Occipital lobe (tissue), 1 donor: ENCODE measurements at regions not wholly inside any gene's neighbourhood (a gene's known extent, or its start where the extent isn't known, plus 50 kb on each side); places are given as distances from the start of the nearest gene placed in this dataset.

ENCODE experiments used
- DNase-seq: peaks from one replicate; lab custom pipeline; 2025; lab: John Stamatoyannopoulos, UW

DNA sequence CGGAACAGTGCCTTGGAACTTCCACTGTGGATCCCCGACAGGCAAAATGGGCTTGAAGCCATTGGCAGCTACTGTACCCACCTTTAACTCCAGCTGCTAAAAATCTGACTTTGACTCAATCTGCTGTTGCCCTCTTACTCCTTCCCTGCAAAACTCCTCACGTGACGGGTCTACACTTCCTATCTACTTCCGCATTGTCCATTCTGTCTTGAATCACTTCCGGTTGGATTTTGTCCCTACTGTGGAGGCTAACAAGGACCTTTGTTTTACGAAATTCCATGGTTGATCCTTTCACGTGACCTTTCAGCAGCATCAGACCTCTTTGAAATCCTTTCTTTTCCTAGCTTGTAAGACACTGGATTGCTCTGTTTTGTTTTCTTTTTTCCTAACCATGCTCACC lies 268.4 kb downstream of the PRDM2 start:
- DNase-seq: no peak

DNA sequence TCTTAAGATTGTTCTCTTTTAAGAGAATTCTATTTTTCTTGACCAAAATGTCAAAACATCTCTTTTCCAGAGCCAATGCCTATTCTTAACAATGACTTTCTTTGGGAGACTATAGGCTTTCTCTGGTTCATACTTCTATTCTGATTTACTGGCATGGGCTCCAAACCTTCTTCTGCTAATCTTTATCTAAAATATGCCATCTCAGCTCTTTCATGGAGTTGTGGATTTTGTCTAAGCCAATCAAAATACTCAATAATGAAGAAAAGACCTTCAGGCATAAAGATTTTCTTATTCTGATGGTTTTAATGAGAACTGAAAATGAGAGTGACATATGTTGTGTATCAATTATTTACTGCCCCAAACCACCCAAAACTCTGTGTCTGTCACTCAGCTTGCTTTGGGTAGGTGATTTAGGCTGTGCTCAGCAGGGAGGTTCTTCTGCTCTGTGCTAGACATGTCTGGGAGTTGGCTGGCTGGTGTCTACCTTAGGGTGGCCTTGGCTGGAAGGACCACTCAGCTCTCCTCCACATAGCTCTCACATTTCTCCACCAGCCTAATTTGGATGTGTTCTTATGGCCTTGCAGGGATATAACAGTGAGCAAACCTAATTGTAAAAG lies 270.8 kb downstream of the PRDM2 start:
- no peak for DNase-seq

DNA sequence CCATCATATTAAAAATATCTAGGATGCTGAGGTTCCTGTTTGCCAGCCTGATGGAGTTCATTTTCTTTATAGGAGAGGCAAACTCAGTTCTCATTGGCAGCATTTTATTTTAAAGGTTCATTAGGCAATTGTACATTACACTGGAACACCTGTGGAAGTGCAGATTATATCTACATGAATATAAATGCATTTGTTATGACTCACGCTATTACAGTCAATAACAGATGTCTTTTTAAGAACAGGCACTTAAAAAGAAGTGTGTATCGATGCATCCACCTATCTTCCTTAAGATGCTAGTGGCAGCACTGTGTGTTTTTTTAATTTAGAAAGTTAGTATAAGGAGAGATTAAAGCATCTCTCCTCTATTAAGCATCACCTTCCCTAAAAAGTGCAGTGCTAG lies 276.5 kb downstream of the PRDM2 start:
- DNase-seq: no peak

DNA sequence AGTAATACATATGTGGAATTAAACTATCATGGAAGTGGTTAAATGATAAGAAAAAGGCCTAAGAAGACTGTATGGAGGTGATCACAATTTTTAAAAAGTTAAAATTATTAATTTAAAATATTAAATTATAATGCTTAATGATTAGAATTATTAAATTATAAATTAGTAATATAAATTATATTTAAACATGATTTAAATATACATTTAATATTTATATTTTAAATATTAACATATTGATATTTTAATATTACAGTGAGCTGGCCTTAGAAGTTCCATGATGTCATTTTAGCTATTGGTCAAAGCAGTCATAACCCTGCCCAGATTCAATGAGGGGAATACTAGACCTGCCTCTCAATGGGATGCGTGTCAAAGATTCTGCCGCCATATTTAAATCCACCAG lies 281.2 kb downstream of the PRDM2 start:
- DNase-seq: no peak

DNA sequence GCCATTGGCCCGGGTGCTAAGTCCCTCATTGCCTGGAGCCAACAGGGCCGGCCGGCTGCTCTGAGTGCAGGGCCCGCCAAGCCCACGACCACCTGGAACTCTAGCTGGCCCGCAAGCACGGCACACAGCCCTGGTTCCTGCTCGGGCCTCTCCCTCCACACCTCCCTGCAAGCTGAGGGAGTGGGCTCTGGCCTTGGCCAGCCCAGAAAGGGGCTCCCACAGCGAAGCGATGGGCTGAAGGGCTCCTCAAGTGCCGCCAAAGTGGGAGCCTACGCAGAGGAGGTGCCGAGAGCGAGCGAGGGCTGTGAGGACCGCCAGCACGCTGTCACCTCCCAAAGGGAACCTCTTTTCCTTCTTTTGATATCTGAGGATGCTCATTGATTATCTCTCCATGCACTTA lies 283.4 kb downstream of the PRDM2 start:
- no peak for DNase-seq

DNA sequence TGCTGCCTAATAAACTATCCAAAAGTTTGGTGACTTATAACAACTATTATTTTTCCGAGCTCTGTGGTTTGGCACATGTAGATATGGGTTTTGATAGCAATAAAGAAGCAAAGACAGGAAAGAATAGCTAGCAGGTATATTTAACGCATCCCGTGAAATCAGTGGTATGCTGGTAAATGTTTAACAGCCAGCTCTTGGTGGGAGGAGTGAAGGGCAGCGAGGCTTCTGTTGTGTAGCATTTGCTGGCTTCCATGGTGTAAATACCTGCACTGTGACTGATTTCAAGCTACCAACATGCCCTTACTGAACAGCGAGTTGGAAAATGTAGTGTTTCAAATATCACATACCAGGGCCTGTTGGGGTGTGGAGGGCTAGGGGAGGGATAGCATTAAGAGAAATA lies 291.0 kb downstream of the PRDM2 start:
- DNase-seq: no peak

DNA sequence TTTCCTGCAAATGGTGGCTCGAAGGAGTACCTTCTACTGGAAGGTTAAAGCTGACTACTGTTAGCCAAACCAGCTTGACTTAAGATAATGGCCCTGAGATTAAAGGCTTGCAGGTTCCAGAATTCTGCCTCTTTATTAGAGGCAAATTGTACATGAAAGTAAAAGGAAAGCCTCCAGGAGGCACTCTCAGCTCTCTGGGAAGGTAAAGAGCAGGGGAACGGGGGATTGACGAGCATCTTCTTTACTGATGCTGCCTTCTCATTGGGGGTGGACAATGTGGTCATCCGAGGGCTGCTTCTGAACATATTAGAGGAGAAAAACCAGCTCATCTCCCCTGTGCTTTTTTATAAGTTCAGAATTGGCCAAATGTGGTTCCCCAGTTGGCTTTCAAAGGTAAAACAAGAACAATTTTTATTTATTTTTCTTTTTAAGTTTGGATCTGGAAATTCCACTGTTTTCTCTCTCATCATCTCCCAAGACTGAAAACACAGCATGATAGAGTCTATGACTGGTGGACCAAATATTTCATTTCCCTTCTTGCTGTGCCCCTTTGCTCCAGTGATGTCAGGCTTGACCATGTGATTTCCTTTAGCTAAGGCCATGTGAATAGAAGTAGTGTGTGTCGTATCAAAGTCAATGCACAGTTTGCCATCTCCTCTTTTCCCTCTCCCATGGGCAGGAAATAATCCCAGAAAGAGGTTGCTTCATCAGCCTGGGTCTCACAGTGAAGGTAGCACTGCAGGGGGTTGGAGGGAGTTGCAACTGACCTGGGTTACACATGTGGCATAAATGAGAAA lies 292.7 kb downstream of the PRDM2 start:
- DNase-seq: no peak

DNA sequence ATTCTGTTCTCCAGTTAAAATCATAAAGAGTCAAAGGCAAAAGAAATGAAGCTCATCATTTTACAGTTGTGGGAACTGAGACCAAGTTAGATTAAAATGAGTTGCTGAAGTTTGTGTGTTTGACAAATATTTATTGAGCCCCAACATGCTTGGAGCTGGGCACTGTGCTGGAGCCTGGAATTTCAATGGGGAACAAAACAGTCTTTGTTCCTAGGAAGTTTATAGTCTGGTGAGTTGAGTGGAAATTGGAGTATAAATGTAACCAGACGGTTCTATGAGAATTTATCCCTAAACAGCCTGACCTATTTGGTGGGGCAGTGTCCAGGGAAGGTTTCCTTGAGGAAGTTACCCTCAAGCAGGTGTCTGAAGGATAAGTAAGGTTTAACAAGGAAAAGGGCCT lies 294.4 kb downstream of the PRDM2 start:
- DNase-seq: no peak

DNA sequence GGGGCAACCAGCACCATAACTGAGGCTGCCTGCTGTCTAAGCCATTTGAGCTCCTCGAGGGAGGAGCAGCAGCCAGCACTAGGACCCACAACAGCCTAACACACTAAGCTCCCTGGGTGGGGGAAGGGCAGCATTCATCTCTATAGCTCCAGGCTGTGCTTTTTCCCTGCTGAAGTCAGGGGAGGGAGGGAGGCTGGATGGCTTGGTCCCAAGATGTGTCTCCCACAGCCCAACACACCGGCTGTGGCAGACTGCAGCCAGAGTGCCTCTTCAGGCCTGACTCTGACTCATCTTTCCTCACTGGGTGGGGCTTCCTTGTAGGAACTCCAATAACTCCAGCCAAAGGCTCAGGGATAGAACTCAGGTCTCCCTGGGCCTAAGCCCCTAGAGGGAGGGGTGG lies 296.3 kb downstream of the PRDM2 start:
- no peak for DNase-seq

DNA sequence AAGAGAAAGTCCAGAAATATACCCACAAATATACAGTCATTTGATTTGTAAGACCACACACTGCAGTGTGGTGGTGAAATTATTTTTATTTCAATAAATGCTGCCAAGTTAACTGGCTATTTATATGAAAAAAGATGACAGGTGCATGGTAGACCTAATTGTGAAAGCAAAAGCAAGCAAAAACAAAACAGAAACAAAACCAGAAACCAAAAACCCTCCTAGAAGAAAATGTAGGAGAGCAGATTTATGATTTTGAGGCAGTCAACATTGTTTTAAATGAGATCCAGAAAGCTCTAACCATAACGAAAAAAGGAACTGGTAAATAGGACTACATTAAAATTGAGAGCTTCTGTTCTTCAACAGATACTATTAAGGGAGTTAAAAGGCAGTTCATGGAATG lies 303.6 kb downstream of the PRDM2 start:
- DNase-seq: no peak

DNA sequence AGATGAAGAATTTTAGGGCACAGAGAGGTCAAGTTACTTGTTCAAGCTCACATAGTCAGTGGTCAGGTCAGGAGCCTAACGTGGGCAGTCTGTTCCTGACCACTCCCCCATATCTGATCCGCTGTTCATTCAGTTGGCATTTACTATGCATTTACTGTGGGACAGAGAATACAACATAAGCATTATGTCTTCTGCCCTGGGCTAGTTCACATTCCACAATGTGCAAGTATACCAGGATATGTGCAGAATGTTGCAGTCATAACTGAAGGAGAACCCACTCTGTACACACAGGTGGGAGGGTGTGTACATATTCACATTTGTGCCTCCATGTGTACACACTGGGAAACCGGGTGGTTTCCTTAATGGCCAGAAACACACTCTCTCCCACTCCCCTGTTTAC lies 309.6 kb downstream of the PRDM2 start:
- DNase-seq: no peak

DNA sequence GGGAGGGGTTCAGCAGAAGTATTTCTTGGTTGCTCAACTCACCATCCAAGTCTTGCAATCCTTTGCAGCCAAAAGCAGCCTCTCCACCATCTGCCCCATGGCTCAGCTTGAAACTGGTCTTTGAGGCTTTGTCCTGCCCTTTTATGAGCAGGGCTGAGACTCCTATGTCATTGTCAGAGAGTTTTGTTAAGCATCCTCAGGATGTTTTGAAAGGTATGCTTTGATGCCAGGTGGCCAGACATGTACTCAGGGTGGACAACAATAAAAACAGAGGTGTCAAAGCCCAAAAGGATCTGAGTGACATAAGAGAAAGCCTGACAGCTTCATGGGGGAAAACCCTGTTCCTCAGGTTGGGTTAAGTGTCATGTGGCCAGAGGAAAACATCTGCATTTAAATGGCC lies 310.5 kb downstream of the PRDM2 start:
- no peak for DNase-seq

DNA sequence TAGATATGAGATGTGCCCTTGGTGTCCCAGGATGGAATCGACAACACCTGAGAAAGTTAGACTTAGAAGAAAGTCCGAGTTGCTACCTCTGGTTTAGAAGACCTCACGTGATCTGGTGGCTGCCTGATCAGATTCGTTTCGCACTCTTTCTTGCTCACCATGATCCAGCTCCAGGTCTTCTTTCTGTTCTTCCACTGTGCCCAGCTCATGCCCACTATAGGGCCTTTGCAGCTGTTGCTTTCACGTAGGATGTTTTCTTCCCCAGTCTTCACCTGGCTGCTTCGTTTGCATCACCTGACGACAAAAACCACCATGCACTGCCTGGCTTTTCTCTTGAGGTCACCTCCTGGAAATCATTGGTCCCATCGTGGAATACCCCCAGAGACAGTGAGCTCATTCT lies 311.1 kb downstream of the PRDM2 start:
- no peak for DNase-seq

DNA sequence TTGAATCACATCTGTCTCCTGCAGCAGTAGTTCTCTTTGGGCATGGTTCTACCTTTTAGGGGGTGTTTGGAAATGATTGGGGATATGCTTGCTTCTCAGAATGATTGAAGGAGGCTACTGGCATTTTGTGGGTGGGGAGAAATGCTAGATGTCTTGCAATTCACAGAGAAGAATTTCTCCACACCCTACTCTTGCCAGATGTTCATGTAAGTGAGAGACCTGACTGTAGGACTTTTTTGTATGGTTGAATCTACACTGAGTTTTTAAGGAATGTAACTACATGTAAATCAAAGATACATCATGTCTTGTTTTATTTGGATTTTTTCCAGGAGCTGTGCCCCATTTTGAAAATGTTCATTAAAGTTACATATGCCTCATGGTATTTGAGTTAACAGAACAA lies 311.9 kb downstream of the PRDM2 start:
- no peak for DNase-seq

DNA sequence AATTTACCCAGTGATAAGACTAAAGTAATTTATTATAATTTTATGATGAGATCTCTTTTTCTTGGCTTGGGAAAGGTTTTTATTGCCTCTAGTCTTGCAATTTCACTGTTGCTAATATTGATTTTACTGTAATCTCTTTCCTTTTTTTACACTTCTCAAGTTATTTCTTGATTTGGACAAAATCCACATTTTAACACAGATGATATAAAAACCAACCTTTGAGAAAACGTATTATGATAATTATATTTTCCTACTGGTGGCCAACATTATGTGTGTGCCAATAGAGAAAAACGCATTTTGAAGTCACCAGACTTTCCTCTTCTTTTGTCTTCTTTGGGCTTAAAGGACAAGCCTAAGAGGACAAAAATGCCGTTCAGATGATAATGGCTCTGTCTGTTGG lies 314.9 kb downstream of the PRDM2 start:
- no peak for DNase-seq

DNA sequence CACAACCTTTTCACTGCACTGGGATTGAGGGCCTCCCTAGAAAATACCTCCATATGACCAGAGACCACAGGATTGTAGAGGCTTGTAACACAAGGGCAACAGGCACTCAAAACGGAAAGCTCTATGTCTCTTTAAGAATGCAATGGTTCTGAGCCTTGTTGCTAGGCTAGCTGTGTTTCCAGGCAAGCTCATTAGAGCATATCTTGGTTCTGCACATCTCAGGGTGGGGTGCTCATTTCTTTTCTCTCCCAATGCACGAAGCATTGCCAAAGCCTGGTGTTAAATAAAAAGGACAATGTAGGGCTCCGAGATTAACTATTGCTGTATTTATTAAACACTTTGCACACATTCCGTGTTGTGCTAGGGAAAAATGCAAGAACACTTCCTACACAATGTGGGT lies 315.9 kb downstream of the PRDM2 start:
- no peak for DNase-seq

DNA sequence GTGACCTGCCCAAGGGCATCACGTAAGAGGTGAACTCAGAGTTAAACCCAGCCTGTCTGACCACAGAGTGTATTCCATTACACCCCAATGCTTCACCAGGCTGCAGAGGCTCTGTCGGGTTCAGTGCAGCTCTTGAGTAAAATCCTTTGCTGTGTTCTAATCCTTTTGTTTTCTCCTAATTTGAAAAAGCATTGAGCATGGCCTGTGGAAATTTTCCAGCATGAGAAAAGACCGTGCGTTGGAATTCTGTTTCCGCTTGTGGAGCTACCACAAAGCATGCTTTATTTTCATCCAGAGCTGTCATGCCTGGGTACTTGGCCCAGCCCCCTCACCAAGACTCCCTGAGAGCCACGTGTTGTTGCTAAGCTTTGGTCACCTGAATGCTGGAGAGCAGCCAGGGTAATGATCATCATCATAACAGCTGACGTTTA lies 317.6 kb downstream of the PRDM2 start:
- DNase-seq: peak; percentile 16

DNA sequence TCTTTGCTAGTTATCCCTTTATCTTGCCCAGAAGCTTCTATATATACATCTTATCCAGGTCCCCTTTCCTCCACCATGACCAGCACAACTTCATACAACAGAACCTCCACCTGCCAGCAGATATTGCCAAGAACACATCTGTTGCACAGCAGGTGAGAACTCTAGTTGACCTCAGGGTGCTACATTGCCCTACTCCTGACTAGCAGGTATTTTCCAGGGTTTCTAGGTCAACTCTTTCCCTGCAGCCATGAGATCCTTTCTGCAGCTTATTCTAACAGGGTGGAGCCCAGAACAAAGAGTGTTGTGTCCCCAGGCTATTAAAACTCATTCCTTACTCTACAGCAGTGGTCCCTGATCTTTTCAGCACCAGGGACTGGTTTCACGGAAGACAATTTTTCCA lies 319.5 kb downstream of the PRDM2 start:
- no peak for DNase-seq

DNA sequence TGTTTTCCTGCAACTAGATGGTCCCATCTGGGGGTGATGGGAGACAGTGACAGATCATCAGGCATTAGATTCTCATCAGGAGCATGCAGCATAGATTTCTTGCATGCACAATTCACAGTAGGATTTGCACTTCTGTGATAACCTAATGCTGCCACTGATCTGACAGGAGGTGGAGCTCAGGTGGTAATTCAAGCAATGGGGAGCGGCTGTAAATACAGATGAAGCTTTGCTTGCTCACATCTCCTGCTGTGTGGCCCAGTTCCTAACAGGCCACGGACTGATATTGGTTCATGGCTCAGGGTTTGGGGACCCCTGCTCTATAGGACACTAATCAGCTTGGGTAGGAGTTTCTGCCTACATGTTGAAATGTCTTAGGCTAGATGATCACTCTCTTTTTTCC lies 320.0 kb downstream of the PRDM2 start:
- DNase-seq: no peak

DNA sequence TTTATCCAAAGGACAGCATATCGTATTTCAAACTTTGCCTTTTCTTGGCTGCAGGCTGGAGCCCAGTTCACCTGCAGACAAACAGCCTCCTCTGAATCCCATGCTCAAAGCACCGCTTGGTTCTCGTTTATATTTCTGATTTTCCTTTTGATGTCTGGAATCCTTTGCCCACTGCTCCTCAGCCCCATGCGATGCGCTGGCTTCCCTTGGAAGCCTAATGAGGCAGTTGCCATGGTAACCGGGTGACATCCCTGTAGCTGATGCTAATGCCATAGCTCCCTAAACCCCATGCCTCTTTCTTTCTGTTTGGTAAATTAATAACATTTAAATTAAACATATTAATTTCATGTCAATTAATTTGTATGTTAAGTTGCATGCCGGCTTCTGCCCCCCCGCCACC lies 327.1 kb downstream of the PRDM2 start:
- DNase-seq: peak; percentile 2

DNA sequence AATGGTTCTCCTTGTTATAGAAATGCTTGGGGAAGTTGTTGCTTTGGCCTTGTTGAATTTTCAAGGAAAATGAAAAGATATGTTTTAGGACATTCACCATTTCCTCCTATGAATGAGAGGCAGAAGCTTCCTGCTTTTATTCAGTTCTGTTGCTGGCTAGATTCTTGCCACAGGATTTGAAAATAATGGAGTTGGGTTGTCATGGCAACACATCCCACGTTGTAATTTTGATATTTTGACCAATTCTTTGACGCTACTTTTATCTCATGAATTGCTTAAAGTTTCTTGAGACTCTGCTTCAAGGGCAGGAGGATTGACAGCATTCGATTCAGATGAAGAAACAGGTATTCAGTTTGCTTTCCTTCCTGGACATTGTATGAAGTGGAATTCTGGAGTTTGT lies 331.5 kb downstream of the PRDM2 start:
- DNase-seq: no peak

DNA sequence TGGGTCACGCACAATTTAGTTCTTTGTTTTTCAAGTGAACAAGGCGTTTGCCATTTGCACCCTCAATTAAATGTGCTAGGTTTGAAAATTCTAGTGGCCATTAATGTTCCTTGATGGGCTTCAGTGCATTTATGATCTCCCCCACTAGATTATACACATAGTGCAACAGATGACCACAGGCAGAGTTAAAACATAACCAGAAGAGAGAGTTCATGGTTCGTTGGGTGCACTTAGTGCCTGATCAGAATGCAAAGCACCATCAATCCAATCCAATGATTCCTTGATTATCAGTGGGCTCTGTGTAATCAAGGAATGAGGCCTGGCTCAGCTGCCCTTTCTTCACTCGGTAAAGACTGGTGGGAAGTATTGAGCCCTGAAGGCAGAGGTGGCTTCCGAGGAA lies 334.5 kb downstream of the PRDM2 start:
- DNase-seq: no peak

DNA sequence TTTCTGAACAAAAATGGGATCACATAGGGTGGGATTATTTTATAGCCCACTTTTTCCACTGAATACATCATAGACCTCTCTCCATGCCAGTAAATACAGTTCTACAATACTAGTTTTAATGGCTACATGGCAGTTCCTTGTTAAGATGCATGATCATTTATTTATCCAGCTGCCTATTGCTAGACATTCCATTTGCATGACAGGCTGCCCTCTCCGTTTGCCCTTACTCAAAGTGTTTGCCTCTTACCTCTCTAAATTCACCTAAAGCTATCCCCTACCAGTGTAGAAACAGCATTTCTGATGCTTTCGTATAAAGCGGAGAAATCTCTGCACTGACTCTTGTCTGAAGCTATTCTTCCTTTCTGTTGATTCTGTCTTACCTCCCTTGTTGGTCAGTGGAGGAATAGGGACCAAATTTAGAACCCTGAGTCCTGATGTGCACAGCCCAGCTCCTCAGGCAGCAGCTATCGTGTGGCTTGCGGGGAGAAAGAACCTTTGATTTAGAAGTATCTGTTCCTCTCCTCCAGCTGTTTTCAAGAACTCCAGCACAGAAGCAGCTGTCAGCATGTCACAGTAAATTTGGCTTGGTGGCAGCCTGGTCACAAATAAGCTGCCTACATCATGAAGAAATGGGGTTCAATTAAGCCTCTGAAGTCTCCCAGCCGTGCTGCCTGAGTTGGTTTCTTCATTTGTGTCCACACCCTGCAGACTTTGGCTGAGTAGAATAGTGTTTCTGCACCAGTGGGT lies 337.3 kb downstream of the PRDM2 start:
- DNase-seq: no peak
